ENCODE measurements at regions not wholly inside any gene's neighbourhood (a gene's known extent, or its start where the extent isn't known, plus 50 kb on each side); places are given as distances from the start of the nearest gene placed in this dataset.
"Not testable (repeated sequence)": the region's sequence is repeated elsewhere in the genome, so short reads cannot be mapped to it uniquely, and the experiment has no call there.

GRCh38 chr14:52202151-52202550 is 65.3 kb upstream of the PTGDR start:
- no peak for DNase-seq (ENCODE audit: low read depth in 4 of 4, low spot score in 3 of 4)

DNA sequence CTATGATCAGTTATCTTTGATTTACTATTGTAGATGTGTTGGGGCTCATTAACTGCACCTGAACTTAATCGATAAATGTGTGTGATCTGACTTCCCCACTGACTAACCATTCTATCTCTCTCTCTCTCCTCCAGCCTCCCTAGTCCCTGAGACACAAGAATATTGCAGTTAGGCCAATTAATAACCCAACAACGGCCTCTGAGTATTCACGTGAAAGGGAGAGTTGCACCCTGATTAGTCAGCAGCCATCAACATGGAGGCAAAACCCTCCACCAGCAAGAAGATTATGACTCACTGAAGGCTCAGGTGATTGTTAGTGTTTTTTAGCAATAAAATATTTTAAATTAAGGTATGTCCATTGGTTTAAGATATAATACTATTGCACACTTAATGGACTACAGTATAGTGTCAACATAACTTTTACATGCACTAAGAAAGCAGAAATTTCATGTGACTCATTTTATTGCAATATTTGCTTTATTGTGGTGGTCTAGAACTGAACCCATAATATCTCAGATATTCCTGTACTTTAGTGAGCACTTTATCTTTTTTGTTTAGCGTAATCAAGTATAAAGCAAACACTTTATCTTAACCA is 77.1 kb upstream of the PTGDR start:
- no peak for DNase-seq (ENCODE audit: low read depth in 4 of 4, low spot score in 3 of 4)

- no peak for DNase-seq (ENCODE audit: low read depth in 4 of 4, low spot score in 3 of 4)
These were observed 78.2 kb upstream of the PTGDR start for GRCh38 chr14:52189325-52189724.

DNA sequence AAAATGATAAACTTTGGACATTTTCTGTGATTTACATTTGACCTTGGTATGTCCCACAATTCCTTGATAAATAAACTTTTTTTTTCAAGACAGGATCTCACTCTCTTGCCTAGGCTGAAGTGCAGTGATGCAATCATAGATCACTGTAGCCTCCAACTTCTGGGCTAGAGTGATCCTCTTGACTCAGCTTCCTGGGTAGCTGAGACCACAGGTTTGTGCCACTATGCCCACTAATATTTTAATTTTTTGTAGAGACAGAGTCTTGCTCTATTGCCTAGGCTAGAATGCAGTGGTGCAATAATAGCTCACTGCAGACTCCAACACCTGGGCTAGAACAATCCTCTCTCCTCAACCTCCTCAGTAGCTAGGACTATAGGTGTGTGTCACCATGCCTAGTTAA is 79.1 kb upstream of the PTGDR start:
- no peak for DNase-seq (ENCODE audit: low read depth in 4 of 4, low spot score in 3 of 4)

GRCh38 chr14:52185178-52185577 is 82.3 kb upstream of the PTGDR start:
- DNase-seq (ENCODE audit: low read depth in 4 of 4, low spot score in 3 of 4), result no peak

DNA sequence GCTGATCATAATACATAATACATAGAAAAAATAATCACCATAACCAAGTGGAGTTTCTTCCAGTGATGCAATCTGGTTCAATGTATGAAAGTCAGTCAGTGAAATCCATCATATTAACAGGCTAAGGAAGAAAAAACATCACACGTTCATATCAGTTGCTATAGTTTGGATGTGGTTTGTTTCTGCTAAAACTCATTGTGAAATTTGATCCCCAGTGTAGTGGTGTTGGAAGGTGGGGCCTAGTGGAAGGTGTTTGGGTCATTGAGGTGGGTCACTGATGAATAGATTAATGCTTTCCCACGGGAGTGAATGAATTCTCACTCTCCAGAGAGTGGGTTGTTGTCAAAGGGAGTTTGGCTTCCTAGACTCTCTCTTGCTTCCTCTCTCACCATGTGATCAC is 84.6 kb upstream of the PTGDR start:
- no peak for DNase-seq (ENCODE audit: low read depth in 4 of 4, low spot score in 3 of 4)

DNA sequence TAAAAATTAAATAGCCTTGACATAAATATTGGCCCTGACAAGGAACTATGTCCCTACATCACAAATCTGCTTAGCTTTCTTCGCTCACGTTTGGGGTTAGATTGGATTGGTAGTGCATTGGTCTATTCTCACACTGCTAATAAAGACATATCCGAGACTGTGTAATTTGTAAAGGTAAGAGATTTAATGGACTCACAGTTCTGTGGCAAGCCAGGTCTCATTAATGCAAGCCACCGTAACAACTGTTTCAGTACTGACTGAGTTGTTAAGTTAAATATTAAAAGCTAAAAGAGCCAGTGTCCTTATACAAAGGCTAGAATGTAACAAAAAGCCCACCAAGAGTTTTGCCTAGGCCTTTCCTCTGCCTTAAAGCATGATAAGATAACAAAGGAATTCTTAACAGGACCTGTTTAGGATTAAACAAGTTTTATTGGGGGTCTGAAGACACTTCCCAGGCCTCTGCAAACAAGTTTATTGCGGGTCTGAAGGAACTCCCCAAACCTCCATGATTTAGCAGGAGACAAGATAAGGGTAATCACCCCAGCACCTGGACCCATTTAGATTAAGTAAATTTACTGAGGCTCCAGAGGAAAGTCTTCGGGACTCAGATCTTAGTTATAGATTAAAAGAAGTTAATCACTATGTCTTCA is 88.2 kb upstream of the PTGDR start:
- no peak for DNase-seq (ENCODE audit: low read depth in 4 of 4, low spot score in 3 of 4)

- no peak for DNase-seq (ENCODE audit: low read depth in 4 of 4, low spot score in 3 of 4)
These were observed 91.5 kb upstream of the PTGDR start for GRCh38 chr14:52175982-52176502.

GRCh38 chr14:52171932-52172331 is 95.6 kb upstream of the PTGDR start:
- not testable (repeated sequence) for DNase-seq (ENCODE audit: low read depth in 4 of 4, low spot score in 3 of 4)

DNA sequence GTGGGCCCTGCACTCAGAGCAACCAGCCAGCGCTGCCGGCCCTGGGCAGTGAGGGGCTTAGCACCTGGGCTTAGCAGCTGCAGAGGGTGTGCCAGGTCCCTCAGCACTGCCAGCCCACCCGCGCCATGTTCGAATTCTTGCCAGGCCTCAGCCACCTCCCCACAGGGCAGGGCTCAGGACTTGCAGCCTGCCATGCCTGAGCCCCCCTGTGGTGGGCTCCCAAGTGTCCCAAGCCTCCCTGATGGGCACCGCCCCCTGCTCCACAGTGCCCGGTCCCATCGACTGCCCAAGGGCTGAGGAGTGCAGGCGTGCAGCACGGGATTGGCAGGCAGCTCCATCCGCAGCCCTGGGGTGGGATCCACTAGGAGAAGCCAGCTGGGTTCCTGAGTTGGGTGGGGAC is 98.0 kb upstream of the NID2 start:
- no peak for DNase-seq (ENCODE audit: low read depth in 4 of 4, low spot score in 3 of 4)

- no peak for DNase-seq (ENCODE audit: low read depth in 4 of 4, low spot score in 3 of 4)
These were observed 86.9 kb upstream of the NID2 start for GRCh38 chr14:52155651-52156213.

DNA sequence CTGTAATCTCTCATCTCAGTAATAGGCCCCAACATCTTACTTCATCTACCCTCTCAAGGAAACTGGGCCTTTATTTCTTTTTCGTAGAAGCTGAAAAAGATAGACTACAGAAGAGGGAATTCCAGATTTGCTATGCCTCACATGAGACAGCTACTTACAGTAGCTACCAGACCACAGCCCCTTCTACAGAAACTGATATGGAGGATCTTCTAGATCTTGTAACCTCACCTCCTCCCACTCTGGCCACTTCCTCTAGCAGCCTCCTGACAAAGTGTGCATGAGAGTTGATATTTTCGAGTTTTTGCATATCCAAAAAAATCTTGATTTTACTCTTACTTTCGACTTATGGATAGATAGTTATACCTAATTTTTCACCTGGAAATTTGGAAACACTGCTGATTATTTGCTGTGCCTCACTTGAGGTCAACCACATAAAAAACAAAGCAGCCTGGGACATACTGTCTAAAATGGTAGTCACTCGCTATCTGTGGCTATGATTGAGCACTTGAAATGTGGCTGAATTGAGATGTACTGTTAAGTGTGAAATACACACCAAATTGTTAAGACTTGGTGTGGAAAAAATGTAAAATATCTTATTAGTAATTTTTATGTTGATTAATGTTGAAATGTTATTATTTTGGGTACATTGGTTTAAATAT is 86.3 kb upstream of the NID2 start:
- DNase-seq (ENCODE audit: low read depth in 4 of 4, low spot score in 3 of 4), result no peak

DNA sequence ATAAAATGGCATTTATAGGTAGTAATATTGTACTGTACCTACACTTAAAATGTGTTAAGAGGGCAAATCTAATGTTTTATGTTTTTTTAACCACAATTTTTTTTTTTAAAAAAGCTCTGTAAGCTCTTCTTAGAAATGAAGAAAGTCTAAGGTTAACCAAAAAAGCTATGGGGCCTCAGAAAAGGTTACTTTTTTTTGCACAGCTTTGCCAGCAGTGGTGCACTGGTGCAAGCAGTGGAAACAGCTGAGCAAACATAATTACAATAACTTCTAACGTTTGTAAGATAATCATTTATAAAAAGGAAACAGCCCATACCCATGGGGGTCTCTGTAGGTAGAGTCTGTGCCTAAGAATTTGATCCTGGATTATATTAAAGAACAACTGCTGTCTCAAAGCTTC is 85.1 kb upstream of the NID2 start:
- DNase-seq (ENCODE audit: low read depth in 4 of 4, low spot score in 3 of 4), result no peak

- DNase-seq (ENCODE audit: low read depth in 4 of 4, low spot score in 3 of 4), result no peak
These were observed 81.3 kb upstream of the NID2 start for GRCh38 chr14:52150162-52150561.

DNA sequence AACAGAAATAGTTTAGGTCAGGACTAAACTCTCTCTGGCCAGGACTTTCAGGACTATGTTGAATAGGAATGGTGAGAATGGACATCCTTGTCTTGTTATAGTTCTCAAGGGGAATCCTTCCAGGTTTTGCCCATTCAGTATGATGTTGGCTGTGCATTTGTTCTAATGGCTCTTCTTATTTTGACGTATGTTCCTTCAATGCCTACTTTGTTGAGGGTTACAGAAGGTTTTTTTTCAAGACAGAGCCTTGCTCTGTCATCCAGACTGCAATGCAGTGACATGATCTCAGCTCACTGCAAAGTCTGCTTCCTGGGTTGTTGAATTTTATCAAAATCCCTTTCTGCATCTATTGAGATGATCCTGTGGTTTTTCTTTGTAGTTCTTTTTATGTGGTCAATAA is 79.5 kb upstream of the NID2 start:
- no peak for DNase-seq (ENCODE audit: low read depth in 4 of 4, low spot score in 3 of 4)

DNA sequence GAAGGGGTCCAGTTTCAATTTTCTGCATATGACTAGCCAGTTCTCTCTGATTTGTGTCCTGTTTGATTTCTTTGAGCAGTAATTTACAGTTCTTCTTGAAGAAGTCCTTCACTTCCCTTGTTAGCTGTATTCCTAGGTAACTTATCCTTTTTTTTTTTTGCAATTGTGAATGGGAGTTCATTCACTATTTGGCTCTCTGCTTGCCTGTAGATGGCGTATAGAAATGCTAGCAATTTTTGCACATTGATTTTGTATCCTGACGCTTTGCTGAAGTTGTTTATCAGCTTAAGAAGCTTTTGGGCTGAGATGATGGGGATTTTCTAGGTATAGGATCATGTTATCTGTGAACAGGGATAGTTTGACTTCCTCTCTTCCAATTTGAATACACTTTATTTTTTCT is 77.6 kb upstream of the NID2 start:
- DNase-seq (ENCODE audit: low read depth in 4 of 4, low spot score in 3 of 4), result no peak

GRCh38 chr14:52144099-52144498 is 75.2 kb upstream of the NID2 start:
- not testable (repeated sequence) for DNase-seq (ENCODE audit: low read depth in 4 of 4, low spot score in 3 of 4)

DNA sequence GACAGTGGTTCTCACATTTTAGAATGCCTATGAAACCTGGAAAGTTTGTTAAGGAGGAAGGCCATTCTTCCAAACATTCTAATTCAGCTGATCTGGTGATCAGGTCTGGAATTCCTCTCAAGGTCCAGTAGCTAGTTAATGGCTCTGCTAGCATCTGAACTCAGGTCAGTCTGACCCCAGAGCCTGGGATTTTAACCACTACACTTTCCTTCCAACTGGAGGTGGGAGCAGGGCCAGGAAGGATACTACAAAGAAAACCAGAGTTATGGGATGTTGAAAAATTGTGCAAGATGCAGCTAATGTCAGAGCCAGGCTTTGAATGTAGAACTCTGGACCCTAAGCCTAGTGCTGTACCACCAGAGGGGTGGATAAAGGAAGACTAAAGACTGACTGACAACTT is 73.6 kb upstream of the NID2 start:
- DNase-seq (ENCODE audit: low read depth in 4 of 4, low spot score in 3 of 4), result no peak

DNA sequence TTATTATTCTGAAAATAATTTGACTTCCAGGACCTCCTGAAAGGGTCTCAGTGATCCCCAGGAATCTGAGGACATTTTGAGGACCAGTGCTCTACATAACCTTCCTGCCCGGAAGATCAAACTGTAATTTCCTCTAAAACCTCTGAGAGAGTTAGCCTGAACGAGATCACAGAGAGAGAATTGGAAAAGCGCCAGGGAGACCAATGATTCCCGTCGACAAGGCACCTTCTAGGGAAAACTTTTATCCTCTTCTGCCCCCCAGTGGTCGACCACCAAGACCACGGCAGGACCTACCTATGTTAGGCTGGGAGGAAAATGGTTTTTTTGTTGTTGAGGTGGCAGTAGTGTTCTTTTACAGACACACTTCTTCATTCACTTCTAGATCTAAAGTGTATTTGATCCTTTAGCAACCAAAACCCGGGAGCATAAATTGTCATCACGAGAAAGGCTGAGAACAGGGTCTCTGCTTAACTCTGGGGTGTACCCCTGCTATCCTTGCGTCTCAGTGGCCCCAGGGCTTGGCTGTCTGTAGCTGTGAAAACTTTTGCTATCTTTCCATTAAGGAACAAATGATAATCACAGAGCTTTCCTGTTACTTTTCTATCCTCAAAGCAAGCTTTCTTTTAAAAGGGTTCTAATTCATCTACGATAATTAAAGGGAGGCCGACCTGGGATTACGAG is 62.9 kb upstream of the NID2 start:
- DNase-seq (ENCODE audit: low read depth in 4 of 4, low spot score in 3 of 4), result peak; percentile 82 to 91 (median 89)

DNA sequence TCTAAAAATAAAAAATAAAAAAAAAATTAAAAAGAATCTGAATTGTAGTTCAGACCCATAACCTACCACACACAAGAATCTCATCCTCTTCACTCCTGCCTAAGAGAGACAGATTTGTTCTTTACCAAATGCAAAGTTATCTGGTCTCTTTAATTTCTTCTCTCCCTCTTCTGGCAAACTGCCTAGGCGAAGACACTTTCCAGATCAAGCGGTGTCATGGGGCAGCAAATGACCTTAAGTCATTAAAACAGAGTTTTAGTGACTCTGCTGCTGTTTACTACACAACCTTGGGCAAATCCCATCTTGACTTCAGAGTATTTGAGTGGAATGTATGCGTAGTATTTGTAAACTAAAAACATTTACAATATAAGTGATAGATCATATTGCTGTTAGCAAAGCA is 60.9 kb upstream of the NID2 start:
- no peak for DNase-seq (ENCODE audit: low read depth in 4 of 4, low spot score in 3 of 4)

DNA sequence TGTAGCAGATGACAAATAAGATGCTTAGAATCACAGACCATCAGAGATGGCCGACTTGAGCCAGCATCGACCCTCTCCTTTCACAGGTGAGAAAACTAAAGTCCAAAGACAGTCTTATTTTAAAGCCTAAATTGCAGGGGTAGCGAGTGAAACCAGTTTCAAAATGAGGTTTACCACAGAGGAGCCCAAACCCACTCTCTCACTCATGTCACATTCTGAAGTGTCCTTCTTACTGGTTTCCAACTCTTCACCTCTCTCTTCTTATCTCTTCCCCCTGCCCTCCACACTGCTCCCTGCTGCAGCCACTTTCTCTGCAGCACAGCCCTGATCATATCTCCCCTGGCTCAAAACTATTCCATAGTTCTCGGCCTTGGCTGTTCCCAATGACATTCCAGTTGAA is 57.0 kb upstream of the NID2 start:
- DNase-seq (ENCODE audit: low read depth in 4 of 4, low spot score in 3 of 4), result no peak
